Activated CD4-positive, alpha-beta T cell treated with anti-CD3 and anti-CD28 coated beads, Interleukin-2, Interleukin-6, amounts not matched to agents 100 ng/mL and 50 ng/mL, durations not matched to agents 16 hours and 8 hours (primary cell): ENCODE measurements at regions not wholly inside any gene's neighbourhood (a gene's known extent, or its start where the extent isn't known, plus 50 kb on each side); places are given as distances from the start of the nearest gene placed in this dataset.

Experiments used
- DNase-seq: peaks from one replicate; pipeline ENCODE4 v3.0.0-alpha.2; 2020

- no peak for DNase-seq
Observed at GRCh38 chr11:131235328-131236298, 134.8 kb upstream of the NTM start.

GRCh38 chr11:131240421-131240820 is 130.0 kb upstream of the NTM start:
- no peak for DNase-seq

GRCh38 chr11:131242476-131243000 is 127.9 kb upstream of the NTM start:
- no peak for DNase-seq

- DNase-seq, result no peak
Observed at GRCh38 chr11:131246156-131246555, 124.3 kb upstream of the NTM start.

- peak; percentile 27 for DNase-seq
Observed at GRCh38 chr11:131246663-131247062, 123.8 kb upstream of the NTM start.

- no peak for DNase-seq
Observed at GRCh38 chr11:131248588-131248987, 121.8 kb upstream of the NTM start.

- no peak for DNase-seq
Observed at GRCh38 chr11:131253142-131253655, 117.2 kb upstream of the NTM start.

- no peak for DNase-seq
Observed at GRCh38 chr11:131253656-131254151, 116.7 kb upstream of the NTM start.

- no peak for DNase-seq
Observed at GRCh38 chr11:131254254-131254653, 116.2 kb upstream of the NTM start.

GRCh38 chr11:131274233-131274632 is 96.2 kb upstream of the NTM start:
- no peak for DNase-seq

GRCh38 chr11:131275580-131275979 is 94.8 kb upstream of the NTM start:
- DNase-seq, result no peak

GRCh38 chr11:131278472-131278871 is 91.9 kb upstream of the NTM start:
- DNase-seq, result no peak

- no peak for DNase-seq
Observed at GRCh38 chr11:131279654-131280384, 90.6 kb upstream of the NTM start.

- DNase-seq, result no peak
Observed at GRCh38 chr11:131281316-131281715, 89.1 kb upstream of the NTM start.

GRCh38 chr11:131284041-131284440 is 86.4 kb upstream of the NTM start:
- no peak for DNase-seq

- no peak for DNase-seq
Observed at GRCh38 chr11:131288521-131289091, 81.8 kb upstream of the NTM start.

- no peak for DNase-seq
Observed at GRCh38 chr11:131290185-131290584, 80.2 kb upstream of the NTM start.

- no peak for DNase-seq
Observed at GRCh38 chr11:131295986-131296385, 74.4 kb upstream of the NTM start.

- DNase-seq, result no peak
Observed at GRCh38 chr11:131297441-131297840, 73.0 kb upstream of the NTM start.

- DNase-seq, result no peak
Observed at GRCh38 chr11:131299598-131300438, 70.6 kb upstream of the NTM start.

- no peak for DNase-seq
Observed at GRCh38 chr11:131300439-131300717, 70.0 kb upstream of the NTM start.

- DNase-seq, result no peak
Observed at GRCh38 chr11:131301306-131301705, 69.1 kb upstream of the NTM start.
